ENCODE measurements at regions not wholly inside any gene's neighbourhood (a gene's known extent, or its start where the extent isn't known, plus 50 kb on each side); places are given as distances from the start of the nearest gene placed in this dataset.

DNA sequence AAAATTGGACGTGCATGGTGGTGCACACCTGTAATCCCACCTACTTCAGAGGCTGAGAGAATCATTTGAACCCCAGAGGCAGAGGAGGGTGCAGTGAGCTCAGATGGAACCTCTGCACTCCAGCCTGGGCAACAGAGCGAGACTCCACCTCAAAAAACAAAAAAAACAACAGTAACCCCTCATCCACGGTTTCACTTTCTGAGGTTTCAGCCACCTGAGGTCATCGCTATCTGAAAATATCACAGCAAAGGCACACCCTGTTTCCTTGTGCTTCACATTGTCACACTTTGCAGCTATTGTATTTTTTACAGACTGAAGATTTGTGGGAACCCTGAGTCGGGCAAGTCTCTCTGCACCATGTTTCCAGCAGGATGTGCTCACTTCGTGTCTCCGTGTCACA is 54.1 kb upstream of the FOXQ1 start:
- H3K4me3 ChIP-seq (replicated peaks; ENCODE audit: low read depth, low read length): no peak overlapping the region
- TF ChIP-seq, protein P1, sequence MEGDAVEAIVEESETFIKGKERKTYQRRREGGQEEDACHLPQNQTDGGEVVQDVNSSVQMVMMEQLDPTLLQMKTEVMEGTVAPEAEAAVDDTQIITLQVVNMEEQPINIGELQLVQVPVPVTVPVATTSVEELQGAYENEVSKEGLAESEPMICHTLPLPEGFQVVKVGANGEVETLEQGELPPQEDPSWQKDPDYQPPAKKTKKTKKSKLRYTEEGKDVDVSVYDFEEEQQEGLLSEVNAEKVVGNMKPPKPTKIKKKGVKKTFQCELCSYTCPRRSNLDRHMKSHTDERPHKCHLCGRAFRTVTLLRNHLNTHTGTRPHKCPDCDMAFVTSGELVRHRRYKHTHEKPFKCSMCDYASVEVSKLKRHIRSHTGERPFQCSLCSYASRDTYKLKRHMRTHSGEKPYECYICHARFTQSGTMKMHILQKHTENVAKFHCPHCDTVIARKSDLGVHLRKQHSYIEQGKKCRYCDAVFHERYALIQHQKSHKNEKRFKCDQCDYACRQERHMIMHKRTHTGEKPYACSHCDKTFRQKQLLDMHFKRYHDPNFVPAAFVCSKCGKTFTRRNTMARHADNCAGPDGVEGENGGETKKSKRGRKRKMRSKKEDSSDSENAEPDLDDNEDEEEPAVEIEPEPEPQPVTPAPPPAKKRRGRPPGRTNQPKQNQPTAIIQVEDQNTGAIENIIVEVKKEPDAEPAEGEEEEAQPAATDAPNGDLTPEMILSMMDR (IDR thresholded peaks at IDR 0.05; ENCODE audit: insufficient read depth, low read length, poor library complexity, severe bottlenecking): no peak
- no peaks in the 10 kb centered on the region for H3K36me3 ChIP-seq (ENCODE audit: control insufficient read depth, insufficient read depth, low read length)
- 0 out of 2 replicates have a peak, but pooled peaks cover 2% of the 10 kb centered on the region for H3K27me3 ChIP-seq (replicated peaks; ENCODE audit: control insufficient read depth, insufficient read depth, low read length)
- DNase-seq (ENCODE audit: extremely low read depth, insufficient read length): no peak

DNA sequence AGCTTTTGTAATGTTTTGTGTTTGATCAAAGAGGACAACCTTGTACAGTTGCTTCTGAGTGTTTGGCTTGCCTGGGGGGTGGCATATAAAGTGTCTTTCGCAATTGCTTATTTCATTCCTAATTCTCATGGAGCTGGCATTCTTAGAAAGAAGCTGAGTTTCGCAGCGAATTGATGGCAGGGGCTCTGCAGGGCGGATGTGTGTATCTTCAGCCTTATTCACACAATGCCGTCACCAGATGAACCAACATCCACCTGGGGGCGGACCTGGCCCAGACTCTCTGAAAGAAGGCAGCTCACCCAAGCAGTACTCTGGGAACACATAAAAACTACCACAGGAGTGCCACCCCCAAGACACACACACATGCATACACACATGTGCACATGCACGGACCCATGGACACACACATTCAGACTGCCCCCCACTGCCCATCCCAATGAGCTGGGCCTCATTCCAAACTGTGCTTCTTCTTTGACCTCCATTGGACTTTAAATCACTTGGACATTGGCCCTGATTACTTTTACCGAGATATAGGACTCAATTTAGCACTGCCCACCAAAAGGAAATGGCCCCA is 55.4 kb upstream of the FOXQ1 start:
- Histone ChIP-seq H3K36me3 (ENCODE audit: control insufficient read depth, insufficient read depth, low read length) (no peaks in the 10 kb centered on the region), H3K4me3 (replicated peaks; ENCODE audit: low read depth, low read length) (no peak overlapping the region), H3K27me3 (replicated peaks; ENCODE audit: control insufficient read depth, insufficient read depth, low read length) (no peaks in the 10 kb centered on the region)
- TF ChIP-seq, protein P1 (IDR thresholded peaks at IDR 0.05; ENCODE audit: insufficient read depth, low read length, poor library complexity, severe bottlenecking): no peak
- no peak for DNase-seq (ENCODE audit: extremely low read depth, insufficient read length)

DNA sequence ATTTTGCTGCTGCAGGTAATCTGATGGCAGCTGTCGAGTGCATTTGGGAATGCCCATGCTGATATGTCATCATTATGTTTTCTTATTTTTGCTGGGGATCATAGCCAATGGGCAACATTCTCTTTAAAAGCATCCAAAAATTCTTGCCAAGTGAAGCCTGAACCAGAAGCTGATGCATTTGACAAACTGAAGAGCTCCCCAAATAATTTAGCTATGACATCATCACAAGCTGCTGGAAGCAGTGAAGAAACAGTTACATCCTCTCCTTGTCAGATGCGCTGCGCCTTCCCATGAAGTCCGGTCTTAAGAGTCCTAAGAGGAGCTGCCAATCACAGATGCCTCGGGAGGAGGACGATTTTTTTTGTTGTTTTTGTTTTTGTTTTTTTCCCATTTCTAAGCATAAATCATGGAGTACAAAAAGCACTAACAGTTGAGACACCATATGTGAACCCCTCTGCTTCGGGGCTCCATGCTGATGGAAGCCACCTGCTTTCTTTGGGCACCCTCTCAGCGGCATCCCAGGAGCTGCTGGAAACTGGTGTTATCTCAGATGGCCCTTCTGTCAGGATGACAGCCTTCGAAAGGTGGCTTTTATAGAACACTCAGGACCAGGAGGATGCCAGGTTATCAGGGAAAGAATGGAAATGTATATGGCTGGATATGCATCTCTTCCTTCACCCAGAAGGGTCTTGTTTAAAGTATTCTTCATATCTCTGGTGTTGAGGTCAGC is 56.1 kb upstream of the FOXQ1 start:
- no peaks in the 10 kb centered on the region for H3K27me3 ChIP-seq (replicated peaks; ENCODE audit: control insufficient read depth, insufficient read depth, low read length)
- TF ChIP-seq, protein P1 (IDR thresholded peaks at IDR 0.05; ENCODE audit: insufficient read depth, low read length, poor library complexity, severe bottlenecking): no peak
- DNase-seq (ENCODE audit: extremely low read depth, insufficient read length): no peak
- no peak overlapping the region for H3K4me3 ChIP-seq (replicated peaks; ENCODE audit: low read depth, low read length)
- no peaks in the 10 kb centered on the region for H3K36me3 ChIP-seq (ENCODE audit: control insufficient read depth, insufficient read depth, low read length)

DNA sequence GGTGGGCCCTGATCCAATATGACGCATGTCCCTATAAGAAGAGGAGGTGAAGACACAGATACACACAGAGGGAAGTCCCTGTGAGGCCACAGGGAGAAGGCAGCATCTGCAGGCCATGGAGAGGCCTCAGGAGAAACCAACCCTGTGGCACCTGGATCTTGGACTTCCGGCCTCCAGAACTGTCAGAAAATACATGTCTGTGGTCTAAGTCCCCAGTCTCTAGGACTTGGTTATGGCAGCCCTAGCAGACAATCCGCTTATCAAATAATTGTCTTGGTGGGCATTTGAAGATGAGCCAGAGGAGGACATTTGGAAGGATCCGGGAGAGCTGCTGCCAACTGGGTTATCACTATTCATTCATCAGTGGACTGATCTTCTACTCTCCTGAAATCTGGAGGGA is 57.6 kb upstream of the FOXQ1 start:
- H3K36me3 ChIP-seq (ENCODE audit: control insufficient read depth, insufficient read depth, low read length): no peaks in the 10 kb centered on the region
- no peak for DNase-seq (ENCODE audit: extremely low read depth, insufficient read length)
- H3K4me3 ChIP-seq (replicated peaks; ENCODE audit: low read depth, low read length): no peak overlapping the region
- TF ChIP-seq, protein P1 (IDR thresholded peaks at IDR 0.05; ENCODE audit: insufficient read depth, low read length, poor library complexity, severe bottlenecking): no peak
- no peaks in the 10 kb centered on the region for H3K27me3 ChIP-seq (replicated peaks; ENCODE audit: control insufficient read depth, insufficient read depth, low read length)

DNA sequence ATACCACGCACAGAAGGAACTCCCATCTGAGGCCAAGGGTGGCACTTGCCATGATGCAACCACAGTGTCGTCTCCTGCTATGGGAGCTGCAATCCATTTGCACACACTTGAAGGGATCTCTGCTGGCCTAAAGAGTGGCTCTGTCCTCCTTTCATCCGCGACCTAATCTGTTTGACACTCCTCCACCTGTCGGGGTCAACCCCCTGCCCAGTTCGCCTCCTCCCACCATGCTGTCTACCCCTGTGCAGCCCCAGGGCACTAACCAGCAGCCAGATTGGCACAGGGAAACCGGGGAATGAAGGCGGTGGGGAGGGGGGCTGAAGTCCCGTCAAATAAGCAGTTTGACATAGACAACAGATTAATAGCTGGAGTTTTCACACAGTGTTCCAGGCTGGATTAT is 58.1 kb upstream of the FOXQ1 start:
- TF ChIP-seq, protein P1 (IDR thresholded peaks at IDR 0.05; ENCODE audit: insufficient read depth, low read length, poor library complexity, severe bottlenecking): no peak
- no peak for DNase-seq (ENCODE audit: extremely low read depth, insufficient read length)
- Histone ChIP-seq H3K27me3 (replicated peaks; ENCODE audit: control insufficient read depth, insufficient read depth, low read length) (no peaks in the 10 kb centered on the region), H3K4me3 (replicated peaks; ENCODE audit: low read depth, low read length) (no peak overlapping the region), H3K36me3 (ENCODE audit: control insufficient read depth, insufficient read depth, low read length) (no peaks in the 10 kb centered on the region)
